GM21381 (cell line): ENCODE measurements at regions not wholly inside any gene's neighbourhood (a gene's known extent, or its start where the extent isn't known, plus 50 kb on each side); places are given as distances from the start of the nearest gene placed in this dataset.

ENCODE experiments used
- ATAC-seq: cut with Tn5 transposase; IDR thresholded peaks from one replicate; pipeline ENCODE4 v1.9.1; 2021; ENCODE audit warnings: mild to moderate bottlenecking, moderate library complexity; ENCODE audit not compliant: unreplicated experiment

DNA sequence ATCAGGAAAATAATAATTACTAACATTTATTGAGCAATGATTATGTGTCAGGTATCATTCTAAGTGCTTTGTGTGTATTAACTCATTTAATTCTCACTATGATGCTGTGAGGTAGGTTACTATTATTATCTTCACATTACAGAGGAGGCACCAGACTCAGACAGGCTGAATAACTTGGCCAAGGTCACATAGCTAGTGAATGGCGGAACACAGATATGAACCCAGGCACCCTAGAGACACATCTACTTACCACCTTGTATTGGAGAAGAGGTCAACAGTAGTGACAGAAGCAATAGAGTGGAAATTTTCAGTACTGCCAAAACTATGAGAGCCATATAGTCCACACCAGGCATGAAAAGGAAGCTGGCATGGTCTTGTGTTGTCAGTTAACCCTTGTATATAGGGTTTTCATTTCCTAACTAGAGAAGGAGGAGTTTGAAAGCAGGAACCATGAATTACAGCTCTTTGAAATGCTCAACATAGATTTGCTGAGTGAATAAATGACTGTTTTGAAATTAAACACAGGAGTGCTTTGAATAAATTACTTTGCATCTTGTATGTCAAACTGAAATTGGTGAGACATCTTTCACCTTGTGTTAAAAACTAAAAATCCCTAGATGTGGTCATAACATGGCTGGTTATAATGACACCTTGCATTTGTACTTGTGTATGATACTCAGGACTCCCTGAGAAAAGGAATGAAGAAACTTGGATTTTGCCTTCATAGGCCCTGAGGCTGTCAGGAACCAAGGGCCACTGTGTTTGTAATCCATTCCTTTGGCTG, 71.8 kb downstream of the RTL9 start:
- ATAC-seq: no peak

GRCh38 chrX:110432091-110432905, 73.7 kb downstream of the RTL9 start:
- ATAC-seq: no peak

- ATAC-seq: no peak
Measured at GRCh38 chrX:110432906-110433215, 74.2 kb downstream of the RTL9 start.

GRCh38 chrX:110435196-110435595, 76.5 kb downstream of the RTL9 start:
- no peak for ATAC-seq

DNA sequence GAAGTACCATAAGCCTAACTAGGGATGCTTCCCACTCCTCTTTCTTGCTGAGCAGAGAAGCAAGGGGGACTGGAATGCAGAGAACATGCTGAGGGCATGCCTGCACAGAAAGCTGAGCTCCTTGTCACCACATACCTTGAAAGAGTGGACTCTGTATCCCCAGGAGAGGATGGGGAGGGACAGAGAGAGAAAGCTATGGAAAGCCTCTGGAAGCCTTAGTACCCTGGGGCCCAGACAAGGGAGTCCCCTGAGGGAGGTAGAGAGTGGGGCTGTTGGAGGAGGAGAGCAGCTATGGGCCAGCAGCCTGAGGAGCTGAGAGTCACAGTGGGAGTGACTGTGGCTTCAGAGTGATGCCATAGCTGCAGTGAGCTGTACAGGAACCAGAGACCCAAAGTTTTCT, 77.9 kb downstream of the RTL9 start:
- no peak for ATAC-seq

- no peak for ATAC-seq
Measured at GRCh38 chrX:110437686-110438085, 79.0 kb downstream of the RTL9 start.

GRCh38 chrX:110440016-110440805, 81.6 kb downstream of the RTL9 start:
- no peak for ATAC-seq

- peak; percentile 61 for ATAC-seq
Measured at GRCh38 chrX:110442635-110443034, 84.0 kb downstream of the RTL9 start.

- no peak for ATAC-seq
Measured at GRCh38 chrX:110444996-110445395, 86.3 kb downstream of the RTL9 start.

- no peak for ATAC-seq
Measured at GRCh38 chrX:110448459-110448858, 89.8 kb downstream of the RTL9 start.

- no peak for ATAC-seq
Measured at GRCh38 chrX:110449312-110449711, 90.7 kb downstream of the RTL9 start.

DNA sequence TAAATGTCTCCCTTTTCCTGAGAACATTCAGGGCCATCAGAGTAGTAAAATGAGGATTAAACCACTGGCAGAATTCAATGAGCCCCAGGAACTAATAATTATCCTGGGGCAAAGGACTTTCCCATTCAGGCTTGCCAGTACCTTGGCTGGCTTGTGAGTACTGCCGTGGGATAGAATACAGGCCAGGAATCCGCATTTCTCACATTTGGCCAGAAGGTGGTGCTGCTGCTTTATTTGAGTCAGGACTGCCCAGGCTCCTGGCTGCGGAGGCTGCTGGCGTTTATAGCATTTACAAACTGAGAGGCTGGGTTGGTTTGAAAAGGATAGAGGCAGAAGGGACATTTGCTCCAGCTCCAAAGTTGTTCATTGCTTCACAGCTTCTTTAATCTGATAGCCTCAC, 91.4 kb downstream of the RTL9 start:
- peak; percentile 94 for ATAC-seq

DNA sequence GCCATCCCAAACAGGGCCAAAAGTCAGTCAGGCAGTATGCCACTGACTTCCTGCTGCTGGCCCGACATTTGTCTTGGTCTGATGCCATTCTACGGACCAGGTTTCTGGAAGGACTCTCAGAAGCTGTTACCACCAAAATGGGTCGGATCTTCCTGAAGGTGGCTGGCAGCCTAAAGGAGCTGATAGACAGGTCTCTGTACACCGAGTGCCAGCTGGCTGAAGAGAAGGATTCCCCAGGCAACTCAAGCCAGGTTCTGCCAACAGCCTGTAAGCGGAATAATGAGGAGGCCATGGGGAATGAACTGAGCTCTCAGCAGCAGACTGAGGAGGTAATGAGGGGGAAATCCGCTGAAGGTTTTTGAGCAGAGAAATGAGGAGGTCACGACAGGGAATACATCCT, 95.7 kb downstream of the RTL9 start:
- no peak for ATAC-seq

DNA sequence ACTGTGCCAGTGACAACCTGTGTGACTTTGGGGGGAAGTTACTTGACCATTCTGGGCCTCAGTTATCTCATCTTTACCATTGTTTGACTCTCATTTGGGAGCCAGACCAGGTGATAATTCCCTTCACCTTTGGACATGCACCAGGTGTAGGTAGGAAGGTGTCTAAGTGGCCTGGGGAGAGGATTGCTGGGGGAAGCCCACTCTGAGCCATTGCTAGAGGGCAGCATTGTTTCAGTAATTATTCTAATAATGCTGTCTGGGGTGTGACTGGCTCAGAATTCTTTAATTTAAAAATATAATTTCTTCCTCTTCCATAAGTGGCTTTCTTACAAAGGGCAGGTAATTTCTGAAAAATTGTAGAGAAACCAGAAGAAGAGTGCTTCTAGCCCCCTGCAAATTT, 104.3 kb downstream of the RTL9 start:
- ATAC-seq: no peak

GRCh38 chrX:110466790-110467189, 108.1 kb downstream of the RTL9 start:
- ATAC-seq: no peak

DNA sequence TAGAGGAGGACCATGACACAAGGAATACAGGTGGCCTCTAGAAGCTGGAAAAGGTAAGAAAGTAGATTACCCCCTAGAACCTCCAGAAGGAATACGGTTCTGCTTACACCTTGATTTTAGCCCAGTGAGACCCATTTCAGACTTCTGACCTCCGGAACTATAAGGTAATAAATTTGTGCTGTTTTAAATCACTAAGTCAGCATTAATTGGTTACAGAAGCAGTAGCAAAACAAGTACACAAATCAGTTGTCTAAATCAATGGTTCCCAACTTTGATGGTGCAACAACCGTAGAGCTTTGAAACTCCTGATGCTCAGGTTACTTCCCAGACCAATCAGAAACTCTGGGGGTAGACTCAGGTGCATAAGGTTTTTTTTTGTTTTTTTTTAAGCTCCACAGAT, 113.6 kb downstream of the RTL9 start:
- no peak for ATAC-seq

GRCh38 chrX:110477593-110478228, 119.1 kb downstream of the RTL9 start:
- no peak for ATAC-seq

DNA sequence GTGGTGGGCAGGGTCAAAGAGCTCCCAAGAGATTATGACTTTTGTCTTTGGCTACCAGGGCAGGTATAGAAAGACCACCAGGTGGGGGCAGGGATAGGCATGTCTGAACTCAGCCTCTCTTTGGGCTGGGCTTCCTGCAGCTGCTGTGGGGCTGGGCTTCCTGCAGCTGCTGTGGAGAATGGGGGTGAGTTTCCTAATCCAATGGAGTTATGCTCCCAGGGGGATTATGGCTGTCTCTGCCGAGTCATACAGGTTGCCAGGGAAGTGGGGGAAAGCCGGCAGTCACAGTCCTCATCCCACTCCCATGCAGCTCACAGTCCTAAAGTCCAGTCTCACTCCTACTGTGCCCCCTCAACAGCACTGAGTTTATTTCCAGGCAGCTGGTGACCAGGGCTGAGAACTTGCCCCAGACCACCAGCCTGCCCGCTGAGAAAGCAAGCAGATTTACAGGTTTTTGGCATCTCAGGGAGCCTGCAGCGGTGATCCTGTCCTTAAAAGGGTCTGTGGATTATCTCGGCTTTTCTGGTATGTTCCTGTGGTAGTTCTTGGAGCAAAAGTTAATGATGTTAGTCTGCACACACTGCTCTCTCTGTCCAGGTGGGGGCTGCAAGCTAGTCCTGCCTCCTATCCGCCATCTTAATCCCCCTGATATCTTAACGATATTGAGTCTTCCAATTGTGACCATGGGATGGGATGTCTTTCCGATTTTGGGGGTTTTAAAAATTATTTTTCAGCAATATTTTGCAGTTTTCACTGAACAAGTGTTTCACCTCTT, 133.4 kb downstream of the RTL9 start:
- ATAC-seq: no peak

- no peak for ATAC-seq
Measured at GRCh38 chrX:110504947-110505346, 146.3 kb downstream of the RTL9 start.

GRCh38 chrX:110509755-110510532, 151.3 kb downstream of the RTL9 start:
- no peak for ATAC-seq
